Fibroblast of skin of left biceps (primary cell): ENCODE measurements at regions not wholly inside any gene's neighbourhood (a gene's known extent, or its start where the extent isn't known, plus 50 kb on each side); places are given as distances from the start of the nearest gene placed in this dataset.

Experiments
- DNase-seq, 2 experiments: peaks; one replicate each; pipeline ENCODE4 v3.0.0-alpha.2; 2013; ENCODE audit warnings: low read depth in 2 of 2

DNA sequence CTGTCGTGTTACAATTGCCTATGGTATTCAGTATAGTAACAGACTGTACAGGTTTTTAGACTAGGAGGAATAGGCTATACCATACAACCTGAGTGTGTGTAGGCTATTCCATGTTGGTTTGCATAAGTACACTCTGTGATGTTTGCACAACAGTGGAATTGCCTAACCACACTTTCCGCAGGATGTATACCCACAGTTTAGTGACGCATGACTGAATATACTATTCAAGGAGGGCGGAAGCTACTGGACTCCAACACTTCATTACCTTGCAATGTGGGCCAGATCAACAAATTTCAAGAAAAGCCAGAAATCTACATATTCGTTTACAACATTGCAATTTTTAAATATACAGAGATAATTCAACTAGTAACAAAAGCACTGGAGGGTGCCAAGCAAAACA, 317.2 kb downstream of the PDGFC start:
- DNase-seq = no peak

DNA sequence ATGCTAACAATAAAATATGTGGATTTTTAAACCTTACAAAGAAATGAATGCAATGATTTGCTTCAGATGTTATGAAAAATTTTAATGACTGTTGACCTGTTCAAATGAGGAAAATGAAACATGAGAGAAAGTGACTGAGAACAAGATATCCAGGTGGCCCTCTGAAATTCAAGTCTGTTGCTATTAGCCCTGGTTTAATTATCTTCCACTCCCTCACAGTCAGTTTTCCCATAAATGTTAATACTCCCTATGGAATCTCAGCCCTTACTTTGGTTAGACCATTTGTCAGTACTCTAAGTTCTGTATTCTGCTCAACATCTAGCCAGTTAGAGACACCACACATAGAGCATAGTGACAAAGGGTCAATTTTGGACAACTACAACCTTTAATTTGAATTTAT, 327.8 kb downstream of the PDGFC start:
- DNase-seq = no peak

- DNase-seq = peak; percentile 54 to 56
Observed at GRCh38 chr4:156642161-156642560, 329.4 kb downstream of the PDGFC start.

DNA sequence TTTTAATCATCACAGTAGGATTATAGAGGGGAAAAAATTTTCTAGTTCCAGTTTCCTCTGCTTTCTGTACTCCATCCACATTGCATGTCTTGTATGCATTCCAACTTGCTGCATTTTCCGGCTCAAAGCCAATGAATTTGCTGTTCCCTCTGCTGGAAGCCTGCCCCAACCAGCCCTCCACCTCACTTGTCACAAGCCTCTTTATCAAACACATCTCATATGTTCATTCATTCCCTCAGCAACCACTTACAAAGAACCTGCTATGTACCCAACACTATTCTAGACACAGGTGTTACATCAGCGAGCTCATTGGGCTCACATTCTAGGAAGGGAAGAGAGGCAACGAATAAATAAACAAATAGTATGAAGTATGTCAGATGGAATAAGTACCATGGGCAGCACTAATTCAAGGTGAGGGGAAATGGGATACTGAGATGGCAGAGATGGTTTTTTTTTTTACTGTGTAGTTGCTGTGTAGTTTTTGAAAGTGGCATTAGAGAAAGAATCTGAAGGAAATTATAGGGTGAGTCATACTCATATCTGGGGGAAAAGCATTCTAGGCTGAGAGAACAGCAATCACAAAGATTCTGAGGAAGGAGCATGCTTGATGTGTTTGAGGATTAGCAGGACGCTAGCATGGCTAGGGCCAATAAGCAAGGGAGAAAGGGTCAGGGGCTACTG, 332.5 kb downstream of the PDGFC start:
- peak; percentile 60 to 61 for DNase-seq

DNA sequence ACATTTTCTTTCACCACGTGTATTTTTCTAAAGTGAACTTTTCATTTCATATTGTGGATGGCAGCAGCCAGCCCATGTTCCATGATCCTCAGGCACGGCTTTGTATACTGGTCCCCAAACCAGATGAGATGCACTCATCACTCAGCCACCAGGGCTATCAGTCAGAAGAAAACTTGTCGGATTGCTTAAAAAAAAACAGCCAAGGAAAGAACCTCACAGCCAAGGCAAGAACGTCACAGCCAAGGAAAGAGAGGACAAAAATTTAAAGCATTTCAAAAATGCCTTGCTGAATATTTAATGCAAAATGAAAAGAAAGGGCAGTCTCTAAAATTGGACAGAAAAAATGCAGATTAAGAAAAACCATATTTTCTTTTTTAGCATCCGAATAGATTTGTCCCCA, 333.3 kb downstream of the PDGFC start:
- DNase-seq = peak in 1 of 2 experiments; percentile 50

DNA sequence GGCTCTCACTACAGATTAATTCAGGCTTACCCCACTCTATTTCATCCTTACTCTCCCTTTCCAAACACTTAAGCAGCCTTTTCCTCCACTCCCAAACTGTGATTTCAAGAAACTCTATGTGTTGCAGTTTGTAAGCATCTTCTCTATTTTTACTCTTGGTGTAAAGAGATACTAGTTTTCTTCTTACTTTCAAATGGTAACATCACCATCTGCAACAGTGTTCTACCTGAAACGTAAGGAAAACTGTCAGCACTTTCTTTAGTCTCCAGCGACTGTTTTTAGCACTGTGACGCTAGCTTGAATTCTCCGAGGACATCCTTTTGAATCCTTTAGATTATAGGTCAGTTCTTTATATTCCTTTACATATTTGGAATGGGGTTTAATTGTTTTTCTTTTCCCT, 335.2 kb downstream of the PDGFC start:
- DNase-seq = no peak

DNA sequence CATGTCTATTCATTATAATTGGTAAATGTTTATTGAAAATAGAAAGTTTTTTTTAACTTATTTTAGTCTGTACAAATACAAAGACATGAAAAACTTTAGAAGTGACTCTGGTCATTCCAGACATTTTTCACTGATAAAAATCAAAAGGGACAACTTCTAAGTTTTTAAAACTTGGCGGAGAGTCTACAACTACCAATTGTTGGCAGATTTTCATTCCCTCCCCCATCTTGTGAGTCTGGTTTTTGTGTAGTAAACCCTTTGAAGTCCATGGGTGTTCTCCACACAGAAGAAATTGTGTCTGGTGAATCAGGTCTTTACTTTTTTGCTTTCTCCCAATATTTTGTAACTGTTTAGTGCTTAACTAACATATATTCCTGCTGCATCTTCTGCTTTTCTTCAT, 336.5 kb downstream of the PDGFC start:
- no peak for DNase-seq

DNA sequence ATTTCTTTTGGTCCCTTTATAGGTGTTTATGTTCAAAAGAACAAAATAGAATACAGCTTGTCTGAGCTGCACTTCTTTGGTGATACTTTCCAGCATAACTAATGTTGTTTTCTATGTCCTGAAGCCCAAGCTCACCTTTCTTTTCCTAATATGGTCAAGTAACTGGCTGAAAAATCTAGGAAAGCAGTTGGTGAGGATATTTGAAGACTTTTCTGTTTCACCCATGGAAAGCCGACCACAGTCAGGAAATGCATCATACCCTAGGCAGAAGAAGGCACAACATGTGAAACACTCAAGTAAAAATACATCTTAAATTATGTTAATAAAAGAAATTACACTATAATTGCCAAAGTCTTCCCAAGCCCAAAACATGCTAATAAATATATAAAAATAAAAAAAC, 337.0 kb downstream of the PDGFC start:
- no peak for DNase-seq

DNA sequence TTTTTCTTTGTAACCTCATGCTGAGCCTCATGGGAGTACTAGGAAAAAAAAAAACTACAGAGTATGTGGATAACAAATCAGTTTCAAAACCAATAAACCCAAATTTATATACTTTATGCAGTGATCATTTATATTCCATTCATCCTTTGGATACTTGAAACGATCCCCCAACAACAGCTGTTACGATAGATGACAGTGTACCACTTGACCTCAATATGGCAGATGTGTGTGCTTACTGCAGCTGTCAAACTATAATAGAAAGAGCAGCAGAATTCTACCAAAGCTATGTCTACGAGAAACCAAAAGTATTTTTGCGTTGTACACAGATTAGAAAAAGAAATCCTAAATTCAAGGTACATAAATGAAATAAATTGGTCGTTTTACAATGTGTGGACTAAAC, 337.8 kb downstream of the PDGFC start:
- no peak for DNase-seq

GRCh38 chr4:156628858-156629257, 342.7 kb downstream of the PDGFC start:
- DNase-seq = no peak

- DNase-seq = no peak
Observed at GRCh38 chr4:156623376-156623775, 348.2 kb downstream of the PDGFC start.

DNA sequence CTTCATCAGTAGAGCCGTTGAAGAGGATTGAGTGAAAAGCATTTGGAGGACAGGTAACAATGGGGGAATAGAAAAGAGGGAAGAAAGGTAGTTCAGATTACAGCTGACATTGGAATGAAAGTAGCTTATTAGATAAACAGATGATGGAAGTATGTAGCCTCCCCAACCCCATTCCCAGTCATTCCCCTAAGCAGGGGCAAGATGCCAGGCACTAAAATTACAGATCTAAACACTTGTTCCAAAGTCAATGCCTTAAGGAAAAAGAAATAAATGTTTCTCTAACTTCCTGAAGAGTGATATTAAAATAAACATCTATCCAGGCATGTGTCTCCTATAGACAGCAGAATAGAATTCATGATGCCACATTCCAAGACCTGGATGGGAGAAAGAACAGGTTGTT, 350.8 kb downstream of the PDGFC start:
- DNase-seq = no peak

DNA sequence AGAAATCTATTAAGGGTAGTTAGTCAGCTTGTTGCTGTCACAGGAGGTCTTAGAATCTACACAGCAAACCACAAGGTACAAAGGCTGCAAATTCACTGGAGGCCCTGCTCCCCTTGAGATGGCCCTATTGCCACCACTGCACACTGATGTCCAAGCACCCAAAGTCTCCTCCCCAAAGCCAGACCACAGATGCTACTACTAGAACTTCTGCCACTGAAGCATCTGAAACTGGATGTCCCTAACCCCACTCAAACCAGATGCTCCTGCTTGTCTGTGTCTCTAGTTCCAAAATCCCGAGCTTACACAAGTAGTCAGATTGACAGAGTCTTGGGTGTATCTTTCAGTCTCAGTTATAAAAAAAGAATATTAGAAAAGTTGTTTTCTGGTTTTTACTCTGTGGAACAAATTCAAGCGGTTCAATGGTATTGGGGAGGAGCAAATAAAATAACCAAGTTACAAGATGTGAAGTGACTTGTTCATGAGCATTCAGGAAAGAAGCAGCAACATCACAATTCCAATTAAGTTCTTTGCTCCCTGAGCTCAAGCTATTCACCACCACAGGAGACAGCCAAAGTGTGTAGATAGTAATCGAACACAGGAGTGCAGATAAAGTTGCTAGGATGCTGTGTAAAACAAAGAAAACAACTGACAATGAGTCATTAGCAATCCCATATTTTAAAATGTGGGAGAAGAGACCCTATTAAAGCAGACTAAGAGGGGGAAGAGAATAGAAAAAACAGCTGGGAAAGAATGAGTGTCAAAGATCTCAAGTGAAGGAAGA, 352.3 kb downstream of the PDGFC start:
- no peak for DNase-seq

DNA sequence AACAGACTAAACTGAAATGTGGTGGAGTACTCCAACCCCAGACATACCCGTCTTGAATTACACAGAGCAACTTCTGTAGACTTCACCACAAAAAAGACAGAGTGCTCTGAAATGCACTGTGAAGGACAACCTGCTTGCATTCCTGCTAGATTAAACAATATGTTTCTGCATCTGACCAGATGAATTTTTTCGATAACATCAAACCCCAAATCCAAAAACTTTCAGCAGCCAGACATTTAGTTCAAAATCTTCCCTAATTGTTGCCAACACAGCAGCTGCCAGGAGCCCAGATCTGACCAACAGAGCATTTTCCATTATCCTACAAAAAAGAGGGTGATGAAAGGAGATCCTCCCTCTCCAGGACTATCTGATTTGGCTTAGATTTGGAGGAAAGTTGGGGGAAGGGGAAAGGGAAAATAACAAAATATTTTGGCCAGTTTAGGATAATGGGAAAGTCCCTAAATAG, 356.5 kb downstream of the PDGFC start:
- peak; percentile 97 to 98 for DNase-seq

DNA sequence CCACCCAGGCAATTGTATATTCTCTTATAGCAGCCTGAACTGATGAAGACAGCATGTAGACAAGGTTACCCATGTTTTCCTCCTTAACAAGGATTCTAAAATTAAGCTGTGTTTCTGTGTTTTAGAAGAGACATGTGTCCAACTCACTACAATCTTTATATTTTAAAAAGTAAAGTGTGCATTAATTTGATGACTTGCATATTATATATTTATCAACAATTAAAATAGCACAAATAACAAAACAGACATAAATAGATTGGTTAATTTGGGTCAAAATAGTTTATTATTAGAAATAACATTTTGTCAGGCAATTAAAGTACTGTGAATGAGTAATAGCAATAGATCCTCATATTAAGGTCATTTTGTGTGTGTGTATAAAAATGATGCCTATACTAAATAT, 357.1 kb downstream of the PDGFC start:
- DNase-seq = no peak

DNA sequence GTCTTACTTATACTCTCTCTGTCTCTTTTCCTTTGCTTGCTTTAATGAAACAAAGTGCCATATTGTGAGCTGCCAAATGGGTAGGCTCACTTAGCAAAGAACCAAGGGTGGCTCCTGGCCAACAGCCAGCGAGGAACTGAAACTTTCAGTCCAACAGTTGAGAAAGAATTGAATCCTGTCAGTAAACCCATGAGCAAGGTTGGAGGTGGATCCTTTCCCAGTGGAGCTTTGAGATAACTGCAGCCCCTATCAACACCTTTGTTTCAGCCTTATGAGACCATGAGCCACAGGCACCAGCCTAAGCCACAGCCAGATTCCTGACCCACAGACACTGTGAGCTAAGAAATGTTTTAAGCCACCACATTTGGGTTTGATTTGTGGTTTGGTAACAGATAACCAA, 362.2 kb downstream of the PDGFC start:
- DNase-seq = no peak

GRCh38 chr4:156608651-156609050, 362.9 kb downstream of the PDGFC start:
- no peak for DNase-seq

DNA sequence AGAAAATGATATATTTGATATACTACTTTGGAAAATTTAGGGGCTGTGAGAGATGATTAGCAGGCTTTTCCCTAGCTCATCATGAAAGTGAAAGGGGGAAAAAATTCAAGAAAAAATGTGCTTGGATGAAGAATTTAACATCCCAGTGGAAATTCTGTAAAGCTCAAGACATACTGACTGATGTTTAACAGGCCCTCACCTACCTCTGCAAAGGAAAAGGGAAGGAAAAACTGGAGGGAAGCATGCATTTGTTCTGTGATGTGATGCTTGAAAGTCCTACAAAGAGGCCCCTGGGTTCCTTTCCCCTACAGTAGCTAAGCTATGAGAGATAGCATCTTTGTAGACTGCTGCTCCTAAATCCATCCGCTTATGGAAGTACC, 364.1 kb downstream of the PDGFC start:
- DNase-seq = no peak

DNA sequence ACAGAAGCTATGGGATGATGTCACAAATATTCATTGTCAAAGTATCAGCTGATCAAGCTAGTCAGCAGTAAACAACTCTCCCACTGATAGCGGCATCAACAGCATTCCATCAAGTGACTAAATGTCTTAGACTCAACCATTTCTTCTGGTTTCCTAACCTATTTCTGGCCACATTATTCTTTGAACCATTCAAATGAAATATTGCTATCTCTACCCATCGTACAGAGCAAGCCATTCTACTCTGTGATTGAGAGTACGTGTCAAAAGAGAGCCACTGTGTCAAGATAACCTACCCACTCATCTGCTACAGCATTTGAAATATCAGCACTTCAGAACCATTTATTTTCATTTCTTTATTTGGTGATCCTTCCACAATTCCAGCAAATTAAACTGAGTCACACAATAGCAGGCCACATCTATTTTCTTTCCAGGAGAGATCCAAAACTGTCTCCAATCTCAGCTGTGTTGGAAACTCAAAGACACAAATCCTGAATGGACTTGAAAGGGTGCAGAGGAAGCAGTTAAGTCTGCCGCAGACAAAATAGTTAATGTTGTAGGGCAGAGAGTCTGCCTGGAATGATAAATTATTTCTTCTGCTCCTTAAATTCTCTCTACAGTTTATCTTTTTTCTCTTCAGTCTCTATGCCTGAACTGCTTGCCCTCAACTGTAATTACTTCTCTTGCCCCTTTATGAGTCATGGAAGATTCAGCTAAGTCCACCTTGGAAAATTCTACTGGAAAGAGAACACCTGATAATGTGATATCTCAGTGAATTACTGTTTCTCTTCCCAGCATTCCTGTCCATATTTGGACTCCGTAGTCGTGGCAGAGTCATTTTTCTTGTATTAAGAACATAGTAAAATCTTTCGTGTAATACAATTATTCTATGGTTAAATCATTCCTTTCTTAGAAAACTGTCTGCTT, 364.8 kb downstream of the PDGFC start:
- DNase-seq = no peak

- no peak for DNase-seq
Observed at GRCh38 chr4:156598138-156598681, 373.4 kb downstream of the PDGFC start.

DNA sequence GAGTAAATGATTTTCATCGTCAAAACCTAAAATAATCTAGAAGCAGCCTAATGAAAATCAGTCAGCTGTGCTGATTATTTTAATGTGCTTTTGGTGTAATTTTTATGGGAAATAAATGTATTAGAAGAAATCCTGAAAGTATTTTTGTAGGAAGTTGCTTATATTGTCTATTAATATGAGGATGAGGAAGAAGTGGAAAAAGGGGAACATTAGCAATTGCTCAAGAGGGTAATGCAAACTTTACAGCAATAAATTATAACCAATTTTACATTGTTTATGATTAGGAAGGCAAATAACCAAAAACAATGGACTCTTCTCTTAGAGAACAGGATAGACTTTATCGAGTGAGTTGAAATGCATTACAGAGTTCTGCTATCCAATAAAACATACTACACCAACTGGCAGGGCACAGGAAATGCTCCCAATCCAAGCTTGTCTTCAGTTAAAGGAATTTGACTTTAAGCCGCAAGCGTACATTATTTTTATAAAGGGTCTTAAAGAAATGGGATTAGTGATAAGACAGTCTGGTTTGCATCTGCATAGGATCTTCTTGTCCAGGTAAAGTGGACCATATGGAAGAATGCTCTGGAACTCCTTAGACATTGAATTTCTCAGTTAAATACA, 374.8 kb downstream of the PDGFC start:
- DNase-seq = no peak

DNA sequence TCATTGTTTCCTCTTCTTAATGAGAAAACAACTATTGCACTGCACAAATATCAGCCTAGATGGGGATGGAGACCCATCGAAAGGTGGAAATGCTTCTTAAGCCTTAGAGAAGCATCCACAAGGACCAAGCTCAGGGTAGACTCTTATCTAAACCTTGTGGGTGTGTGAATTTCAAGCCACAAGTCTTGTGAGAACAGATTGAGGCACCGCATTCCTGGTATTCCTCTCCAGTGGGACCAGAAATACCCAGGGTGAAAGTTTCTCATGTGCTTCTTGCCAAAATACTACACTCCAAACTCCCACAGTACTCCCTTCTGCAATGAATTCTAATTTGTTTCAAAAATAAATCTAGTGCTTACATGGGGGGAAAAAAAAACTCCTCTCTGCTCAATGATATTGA, 375.6 kb downstream of the PDGFC start:
- no peak for DNase-seq
